NOMO-1 (cell line): ENCODE measurements at regions not wholly inside any gene's neighbourhood (a gene's known extent, or its start where the extent isn't known, plus 50 kb on each side); places are given as distances from the start of the nearest gene placed in this dataset.
A peak's percentile ranks its signal among the peaks of the same experiment; 100 is the strongest.

Source experiments
- DNase-seq, 2 experiments: peaks; one replicate each; lab custom pipeline; 2025; ENCODE audit not compliant: unreplicated experiment in 2 of 2; lab: John Stamatoyannopoulos, UW

DNA sequence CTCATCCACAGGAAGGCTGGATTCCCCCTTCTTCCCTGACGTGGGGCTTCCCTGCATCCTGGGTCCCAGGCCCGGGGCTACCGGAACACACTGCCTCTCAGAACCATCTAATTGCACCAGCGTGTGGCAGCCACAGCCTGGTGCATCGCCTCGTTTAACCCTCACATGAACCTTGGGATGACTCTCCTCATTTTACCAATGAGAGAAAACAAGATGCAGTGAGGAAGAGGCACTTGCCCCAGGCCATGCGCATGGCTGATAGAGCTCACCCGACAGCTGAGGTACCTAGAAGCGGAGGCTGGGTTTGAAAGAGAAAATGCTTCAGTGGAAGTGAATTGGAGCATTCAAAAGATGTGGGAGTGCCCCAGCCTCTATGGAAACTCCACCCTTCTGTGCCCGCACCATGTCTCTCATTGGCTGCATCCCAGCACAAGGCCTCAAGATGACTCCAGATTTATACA is 162.3 kb downstream of the KATNIP start:
- DNase-seq = no peak

DNA sequence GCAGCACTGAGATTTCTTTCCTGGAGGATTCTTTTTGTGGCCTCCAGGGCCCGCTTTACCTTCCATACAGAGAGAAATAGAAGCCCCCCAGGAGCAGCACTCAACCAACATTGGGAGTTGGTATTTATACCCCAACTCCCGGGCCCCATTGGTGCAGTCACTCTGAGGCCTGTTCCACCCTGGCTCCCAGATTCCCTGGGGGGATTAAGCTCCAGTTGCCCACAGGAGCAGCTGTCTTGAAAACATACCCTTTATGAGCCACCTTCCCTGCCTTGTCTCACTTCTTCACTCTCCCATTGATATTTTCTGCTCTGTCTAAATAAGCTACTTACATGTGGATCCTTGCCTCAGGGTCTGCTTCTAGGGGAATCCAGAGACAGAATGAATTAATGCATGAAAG is 167.8 kb downstream of the KATNIP start:
- no peak for DNase-seq

DNA sequence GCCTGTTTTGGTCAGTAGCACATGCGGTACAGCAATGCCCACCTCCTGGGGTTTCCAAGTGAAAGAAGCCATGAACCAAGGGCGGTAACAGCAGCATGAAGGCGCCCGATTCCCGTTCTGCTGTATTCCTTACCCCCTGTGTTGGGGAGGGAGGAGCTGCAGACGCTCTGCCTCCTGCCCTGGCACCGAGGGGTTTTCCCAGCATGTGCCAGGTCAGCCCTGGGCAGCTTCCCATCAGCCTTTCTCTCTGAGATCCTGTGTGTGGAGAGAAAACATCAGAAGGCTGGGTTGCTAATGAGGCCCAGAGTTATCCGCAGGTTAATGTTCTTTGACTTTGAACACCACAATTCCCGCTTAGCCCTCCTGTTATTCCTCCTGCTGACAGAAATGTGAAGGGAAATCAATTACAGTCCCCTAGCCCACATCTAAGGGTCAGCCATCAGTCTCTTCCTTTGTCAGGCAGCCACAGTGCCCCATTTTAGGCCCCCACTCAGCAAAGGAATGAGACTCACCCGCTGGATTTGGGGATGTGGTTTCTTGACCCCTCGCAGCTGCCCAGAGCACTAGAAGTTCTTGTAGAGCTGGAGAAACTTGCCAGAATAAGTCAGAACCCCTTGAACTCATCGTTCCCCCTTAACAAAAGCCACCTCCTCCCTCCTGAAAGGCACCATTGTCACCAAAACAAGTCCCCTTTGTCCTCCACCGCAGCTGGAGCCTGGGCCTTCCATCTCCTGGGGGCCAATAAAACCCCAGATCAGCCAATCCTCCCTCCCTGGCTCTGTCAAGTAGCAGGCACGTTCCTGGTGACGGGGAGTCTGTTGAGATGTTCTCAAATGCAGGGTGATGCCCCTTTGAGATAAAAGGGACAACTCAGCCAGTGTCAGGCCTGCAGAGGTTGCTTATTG is 168.5 kb downstream of the KATNIP start:
- DNase-seq = no peak

DNA sequence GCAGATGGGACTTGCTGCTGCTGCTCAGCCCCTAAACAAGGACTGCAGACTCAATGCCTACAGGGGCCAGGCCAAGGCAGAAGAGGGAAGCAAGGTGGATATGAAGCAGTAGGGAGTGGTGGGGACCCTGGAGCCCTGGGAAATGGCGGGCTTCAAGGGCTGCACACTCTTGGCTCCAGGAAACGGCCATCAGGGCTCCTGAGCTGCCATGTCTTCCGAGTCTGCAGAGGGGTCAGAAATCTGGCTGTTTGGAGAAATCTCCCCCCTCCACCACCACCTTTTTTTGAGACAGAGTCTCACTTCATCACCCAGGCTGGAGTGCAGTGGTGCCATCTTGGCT is 169.1 kb downstream of the KATNIP start:
- DNase-seq = no peak

DNA sequence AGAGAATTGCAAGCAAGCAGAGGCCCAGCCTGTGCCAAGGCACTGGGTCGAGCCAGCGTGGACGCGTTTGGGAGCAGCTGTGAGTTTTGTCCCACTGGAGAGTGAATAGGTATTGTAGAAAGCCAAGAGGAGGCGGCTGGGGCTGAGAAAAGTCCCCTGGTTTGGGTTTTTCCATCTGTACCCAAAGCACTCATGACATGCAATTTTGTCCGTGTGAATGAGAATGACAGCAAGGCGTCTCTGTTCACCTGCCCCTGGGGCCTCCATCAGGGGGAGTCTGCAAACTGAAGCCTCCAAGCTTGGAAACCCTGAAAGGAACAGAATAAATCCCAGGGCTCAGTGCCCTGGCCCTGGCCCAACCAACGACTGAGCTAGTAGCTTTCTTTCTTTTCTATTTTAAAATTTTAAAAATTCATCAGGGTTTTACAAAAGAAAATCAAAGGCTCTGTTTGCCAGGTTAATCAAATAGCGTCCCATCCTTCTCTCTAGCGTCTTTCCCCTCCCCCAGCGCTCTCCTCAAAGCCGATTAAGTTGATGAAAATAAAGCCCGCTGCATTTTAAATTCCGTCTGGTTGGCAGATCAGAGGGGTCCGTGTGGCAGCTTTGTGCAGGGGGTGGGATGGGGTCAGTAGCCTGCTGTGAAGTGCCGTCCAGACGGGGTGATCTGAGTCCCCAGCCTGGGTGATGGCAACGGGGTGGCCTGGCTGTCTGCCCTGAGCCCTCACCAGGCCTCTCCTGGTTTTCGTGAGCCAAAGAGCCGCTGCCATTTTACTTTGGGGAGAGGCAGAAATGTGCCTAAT is 171.0 kb downstream of the KATNIP start:
- no peak for DNase-seq

DNA sequence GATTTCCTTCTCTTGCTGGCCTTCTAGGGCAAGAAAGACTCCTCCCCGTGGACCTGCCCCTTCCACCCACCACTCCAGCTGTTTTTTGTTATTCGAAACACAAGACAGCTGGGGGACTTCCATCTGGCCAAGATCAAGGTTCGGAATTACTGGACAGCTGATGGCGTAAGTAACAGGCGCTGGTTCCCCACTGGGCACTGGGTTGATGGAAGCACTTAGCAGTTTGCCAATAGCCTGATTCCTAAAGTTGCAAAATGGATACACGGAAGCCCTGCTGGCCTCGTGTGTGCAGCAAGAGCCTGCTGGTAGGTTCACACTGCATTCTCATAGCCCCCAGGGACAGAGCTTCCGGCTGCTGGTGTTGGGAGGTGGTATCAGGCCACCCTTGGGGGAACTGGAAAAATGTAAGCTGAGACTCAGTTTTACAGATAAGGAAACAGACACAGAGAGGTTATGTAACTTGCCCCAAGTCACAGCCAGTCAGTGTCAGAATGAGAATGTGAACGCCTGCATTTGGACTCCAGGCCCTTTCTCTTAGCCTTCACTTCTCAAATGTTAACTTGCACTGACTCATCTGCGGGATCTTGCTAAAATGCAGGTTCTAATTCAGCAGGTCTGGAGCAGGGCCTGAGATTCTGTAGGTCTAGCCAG is 171.7 kb downstream of the KATNIP start:
- DNase-seq = no peak

DNA sequence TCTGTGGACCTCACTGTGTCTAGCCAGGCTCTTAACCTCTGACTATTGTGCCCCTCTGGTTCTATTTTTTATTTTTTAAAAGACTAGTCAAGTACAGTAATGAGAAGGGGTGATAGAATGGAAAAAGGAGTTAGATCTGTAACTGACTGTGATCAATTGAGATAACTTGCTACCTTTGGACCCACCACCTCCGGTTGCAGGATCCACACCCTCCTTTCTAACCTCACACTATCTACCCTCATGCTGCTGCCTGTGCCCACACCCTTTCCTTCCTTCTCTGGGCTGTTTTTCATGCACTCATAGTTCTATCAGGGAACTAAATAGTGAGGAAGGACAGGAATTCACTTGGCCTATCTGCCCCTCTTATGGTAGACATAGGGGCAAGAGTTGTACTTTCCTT is 172.3 kb downstream of the KATNIP start:
- DNase-seq = no peak

DNA sequence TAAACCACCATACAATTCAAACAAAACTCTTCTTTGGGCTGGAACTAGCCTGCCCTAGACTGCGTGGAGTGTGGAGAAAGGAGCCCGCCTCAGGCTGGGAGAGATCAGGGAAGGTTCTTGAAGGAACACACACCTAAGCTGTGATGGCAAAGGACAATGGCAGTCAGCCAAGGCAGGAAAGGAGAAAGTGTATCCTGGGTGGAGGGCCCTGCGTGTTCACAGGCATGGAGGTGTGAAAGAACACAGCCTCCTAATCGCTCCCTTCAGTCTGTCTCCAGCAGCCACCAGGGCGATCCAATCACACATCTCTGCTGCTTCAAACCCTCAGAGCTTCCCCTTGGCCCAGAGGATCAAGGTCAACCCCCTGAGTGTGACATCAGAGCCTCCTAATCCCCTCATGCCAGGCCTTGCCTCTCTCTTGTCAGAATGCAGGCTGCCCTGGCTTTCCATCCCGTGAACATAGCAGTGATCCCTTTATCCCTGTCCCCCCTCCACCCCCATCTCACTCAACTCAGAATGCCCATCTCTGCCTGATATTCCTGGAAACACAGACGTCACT is 173.0 kb downstream of the KATNIP start:
- no peak for DNase-seq

DNA sequence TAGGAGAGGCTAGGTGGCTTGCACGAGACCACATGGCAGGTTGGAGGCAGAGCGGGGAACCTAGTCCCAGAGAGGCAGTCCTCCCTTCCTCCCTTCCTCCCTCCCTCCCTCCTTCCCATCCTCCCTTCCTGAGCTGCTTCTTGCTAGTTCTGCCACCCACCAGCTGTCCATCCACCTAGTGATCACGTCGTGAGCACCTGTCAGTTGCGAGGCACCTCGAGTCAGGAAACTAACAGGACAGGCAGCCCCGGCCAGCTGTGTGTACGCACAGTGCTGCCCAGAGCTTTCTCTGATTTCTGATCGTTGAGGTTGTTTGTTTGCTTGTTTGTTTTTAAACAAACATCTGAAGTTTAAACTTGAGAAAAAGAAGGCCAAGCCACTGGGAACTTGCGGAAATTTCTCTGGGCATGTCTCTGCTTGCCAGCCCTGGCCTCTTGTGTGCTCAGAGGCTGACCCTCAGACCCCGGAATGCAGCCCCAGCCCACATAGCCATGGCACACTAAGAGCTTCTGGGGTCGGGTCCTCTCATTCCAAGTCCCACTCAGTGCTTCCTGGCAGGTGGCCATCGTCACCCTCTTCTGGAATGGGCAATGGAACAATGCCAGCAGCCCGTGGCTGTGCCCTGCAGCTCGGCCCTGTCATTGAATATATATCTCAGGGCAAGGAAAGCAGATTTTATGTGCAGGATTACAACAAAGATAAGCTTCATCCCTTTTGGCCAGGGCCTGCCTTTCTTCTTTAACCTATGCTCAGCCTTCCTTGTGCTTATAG is 174.0 kb downstream of the KATNIP start:
- DNase-seq = no peak

DNA sequence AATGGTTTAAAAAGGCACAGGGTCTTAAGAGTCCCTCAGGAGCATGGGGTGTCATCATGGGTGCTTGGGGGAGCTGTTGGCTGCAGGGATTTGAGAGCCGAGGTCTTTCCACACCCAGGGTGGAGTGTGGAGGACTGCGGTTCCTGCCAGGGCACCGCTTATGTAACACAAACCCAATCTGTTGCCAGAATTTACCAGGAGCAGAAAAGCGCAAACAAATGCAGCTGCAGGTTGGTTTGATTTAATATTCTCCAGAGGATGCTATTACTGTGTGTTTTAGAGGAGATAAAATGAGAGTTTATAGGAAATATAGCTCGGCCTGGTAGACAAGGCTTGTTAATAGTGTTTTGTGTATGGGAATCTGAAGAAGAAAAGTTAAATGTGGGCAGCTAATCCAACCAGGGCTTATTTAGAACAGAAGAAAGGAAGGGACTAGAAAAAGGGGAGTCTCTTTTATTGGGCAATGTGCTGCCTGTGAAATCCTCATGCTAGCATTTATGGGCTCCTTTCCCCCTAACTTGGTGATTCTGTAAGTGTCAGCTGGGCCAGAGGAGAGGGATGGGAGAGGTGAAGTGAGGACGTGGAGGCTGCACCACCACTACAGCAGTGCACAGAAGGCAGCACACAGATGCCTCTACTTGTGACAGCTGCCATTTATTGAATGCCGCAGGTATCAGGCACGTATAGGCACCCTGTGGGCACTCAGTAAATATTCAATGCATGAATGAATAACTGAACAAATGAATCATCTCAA is 174.7 kb downstream of the KATNIP start:
- DNase-seq = no peak

DNA sequence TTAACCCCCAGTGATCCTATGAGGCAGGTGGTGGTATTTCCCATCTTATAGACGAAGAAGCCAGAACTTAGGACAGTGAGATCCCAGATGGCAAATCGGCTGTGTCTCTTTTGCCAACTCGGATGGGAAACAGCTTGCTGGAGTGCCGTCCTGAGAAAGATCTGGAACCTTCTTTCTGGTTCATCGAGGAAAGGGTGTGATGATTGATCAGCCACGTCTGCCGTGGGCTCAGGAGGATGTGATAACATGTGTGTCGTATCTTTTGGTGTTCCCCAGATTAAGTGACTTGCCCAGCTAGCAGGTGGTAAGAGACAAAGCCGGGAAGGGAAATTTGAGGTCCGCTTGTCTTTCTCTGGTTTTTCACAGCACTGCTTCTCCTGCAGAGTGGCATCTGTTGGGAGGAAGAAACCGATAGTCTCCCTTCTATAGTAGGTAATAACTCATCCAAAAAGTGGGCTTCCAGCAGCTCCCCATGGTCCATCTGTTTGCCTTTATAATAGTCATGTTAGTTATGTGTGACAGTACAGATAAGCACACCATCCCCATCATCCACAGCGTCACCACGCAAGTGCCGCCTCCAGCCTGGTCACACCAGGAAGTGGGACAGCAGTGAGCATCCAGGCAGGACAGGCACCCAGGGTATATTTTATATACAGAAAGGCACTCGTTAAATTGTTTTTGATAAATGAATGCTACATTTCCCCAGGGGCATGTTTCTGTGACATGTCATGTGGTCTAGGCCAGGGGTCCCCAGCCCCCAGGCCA is 175.5 kb downstream of the KATNIP start:
- DNase-seq = no peak

DNA sequence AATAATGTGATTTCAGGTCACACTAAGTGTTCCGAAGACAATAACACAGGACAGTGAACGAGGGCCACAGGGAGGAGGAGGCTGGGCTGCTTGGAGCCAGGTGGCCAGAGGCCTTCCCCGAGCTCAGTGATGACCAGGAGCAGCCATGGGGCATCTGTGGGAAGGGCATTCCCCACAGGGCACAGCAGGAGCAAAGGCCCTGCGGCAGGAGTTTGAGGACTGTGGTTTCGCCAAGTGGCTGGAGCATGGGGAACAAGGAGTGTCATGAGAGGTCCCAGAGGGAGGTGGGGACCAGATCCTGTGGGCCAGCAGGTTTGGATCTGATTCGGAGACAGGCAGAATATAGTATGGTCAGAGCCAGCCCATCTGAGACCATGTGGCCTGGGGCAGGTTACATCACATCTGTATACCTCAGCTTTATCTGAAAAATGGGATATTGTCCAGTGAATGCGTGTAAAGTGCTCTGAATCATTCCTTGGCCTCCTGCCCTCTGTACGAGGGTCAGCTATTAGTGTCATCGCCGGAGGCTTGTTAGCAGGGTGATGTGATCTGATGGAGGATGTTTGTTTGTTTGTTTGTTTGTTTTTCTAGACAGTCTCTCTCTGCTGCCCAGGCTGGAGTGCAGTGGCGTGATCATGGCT is 176.8 kb downstream of the KATNIP start:
- no peak for DNase-seq

DNA sequence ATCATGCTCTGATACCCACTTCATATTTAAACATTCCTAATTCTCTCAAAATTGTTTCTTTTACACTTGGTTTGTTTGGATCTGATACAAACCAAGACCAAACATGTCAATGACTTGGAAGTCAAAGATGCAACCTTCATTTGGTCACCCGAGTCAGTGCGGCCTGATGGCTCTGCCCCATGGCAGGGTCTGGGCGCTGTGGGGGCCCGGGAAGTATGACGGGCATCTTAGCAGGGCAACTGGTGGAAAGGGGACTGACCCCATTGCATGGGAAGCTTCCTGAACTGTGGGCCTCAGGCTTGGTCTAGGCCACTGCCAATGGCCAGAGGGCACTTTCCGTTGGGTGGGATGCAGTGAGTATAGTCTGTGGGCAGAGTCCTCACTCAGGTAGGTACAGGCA is 178.0 kb downstream of the KATNIP start:
- DNase-seq = no peak

DNA sequence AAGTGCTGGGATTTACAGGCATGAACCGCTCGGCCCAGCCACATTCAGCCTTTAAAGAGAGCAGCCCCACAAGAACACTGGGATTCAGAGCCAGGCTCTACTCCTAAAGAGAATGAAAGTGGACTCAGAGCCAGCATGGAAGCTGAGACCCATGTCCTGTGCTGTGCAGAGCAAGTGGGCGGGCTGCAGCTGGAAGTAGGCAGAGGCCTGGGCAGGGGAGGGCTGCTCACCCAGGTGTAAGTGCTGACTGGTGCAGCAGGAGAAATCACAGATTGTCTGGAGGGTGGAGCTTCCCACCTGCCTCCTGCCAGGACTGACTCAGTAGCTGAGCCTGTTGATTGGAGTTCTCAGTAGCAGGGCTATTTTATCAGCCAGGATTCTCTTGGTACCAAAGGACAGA is 178.7 kb downstream of the KATNIP start:
- DNase-seq = no peak

DNA sequence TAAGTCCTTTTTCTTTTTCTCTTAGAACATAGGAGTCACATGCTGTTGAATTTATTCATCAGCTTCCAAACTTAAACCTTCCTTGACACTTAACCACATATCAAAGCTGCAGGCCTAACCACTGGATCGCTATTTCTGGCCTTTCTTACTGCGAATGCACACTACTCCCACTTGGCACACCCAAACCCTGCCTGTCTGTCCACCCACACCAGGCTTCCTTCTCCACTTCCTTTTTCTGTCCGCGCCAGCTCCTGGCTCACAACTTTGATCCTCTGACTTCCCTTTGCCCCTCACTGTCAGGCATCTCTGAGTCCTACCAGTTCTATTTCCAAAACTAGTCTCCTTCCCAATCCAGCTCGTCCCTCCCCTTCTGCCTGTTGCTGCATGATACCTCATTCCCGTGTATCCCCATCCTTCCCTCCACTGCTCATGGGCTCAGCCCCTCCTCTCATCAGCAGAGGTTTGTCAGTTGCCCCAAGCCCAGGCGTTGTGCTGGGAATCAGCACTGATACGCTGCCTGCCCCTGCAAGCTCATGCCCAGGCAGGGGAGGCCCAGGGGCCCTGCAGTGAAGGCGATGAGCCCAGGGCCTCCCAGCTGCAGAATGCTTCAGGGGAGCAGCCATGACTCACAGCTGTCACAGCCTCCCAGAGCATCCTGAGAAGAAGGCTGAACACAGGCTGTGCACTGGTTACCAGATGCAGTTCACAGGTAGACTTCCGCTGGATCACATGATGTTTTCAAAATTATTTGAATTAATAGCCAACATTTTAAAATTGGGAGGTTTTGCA is 179.8 kb downstream of the KATNIP start:
- DNase-seq = peak; percentile 74 to 76

DNA sequence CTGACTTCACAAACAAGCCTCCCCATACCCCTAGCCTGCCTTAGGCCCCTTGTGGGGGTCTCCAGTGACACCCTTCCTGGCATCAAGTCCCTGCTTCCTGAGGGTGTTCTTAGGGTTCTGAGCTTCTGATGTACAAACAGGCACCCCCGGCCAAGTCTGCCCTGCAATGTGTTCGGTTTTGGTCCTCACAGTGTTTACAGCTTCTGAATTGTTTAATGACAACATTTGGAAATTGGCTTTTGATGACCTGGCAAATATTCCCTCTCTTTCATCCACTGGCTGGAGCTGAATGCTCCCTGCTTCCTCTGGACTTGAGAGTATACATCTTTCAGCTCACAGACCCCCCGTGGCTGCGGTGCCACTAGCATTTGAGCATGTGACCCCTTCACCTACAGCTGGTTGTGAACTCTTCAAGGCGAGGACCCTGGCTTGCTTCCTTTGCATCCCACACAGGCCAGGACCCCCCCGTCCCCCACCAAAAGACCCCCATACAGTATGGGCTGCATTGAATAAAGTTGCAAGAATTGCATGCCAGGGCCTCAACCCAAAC is 180.8 kb downstream of the KATNIP start:
- no peak for DNase-seq

DNA sequence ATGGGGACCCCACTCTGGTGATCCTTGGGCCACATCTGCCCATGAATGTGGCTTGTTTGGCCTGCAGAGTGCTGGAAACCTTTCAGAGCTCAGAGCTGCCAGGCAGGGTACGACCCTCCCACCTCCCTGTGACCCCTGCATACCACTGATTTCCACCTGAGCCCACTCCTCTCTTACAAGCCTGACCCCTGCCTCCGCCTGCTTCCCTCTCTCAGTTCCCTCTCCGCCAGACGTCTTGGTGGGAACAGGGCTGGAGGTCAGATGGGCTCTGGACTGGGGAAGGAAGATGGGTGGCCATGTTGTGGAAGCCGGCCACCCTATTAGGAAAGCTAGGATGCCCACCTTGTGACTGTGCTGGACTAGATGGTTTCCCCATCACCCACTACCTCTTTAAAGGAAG is 185.1 kb downstream of the KATNIP start:
- no peak for DNase-seq
